Ishikawa (cell line): ENCODE measurements at regions not wholly inside any gene's neighbourhood (a gene's known extent, or its start where the extent isn't known, plus 50 kb on each side); places are given as distances from the start of the nearest gene placed in this dataset.

Source experiments
- CEBPB ChIP-seq: IDR thresholded peaks from 2 replicates; pipeline ENCODE4 v1.6.1; 2012
- EGR1 ChIP-seq: IDR thresholded peaks from 2 replicates; pipeline ENCODE4 v1.6.1; 2012
- EP300 ChIP-seq: IDR thresholded peaks from 2 replicates; pipeline ENCODE4 v1.6.1; 2012; ENCODE audit warnings: borderline replicate concordance
- FOXM1 ChIP-seq: IDR thresholded peaks from 2 replicates; pipeline ENCODE4 v1.6.1; 2012; ENCODE audit warnings: low read depth, borderline replicate concordance
- MAX ChIP-seq: IDR thresholded peaks from 2 replicates; pipeline ENCODE4 v1.6.1; 2012
- RAD21 ChIP-seq: IDR thresholded peaks from 2 replicates; pipeline ENCODE4 v1.6.1; 2012; ENCODE audit warnings: low read depth
- TAF1 ChIP-seq: IDR thresholded peaks from 2 replicates; pipeline ENCODE4 v1.6.1; 2012; ENCODE audit warnings: low read depth, mild to moderate bottlenecking
- TCF12 ChIP-seq: IDR thresholded peaks from 2 replicates; pipeline ENCODE4 v1.6.1; 2012; ENCODE audit warnings: low read depth
- TEAD4 ChIP-seq: IDR thresholded peaks from 2 replicates; pipeline ENCODE4 v1.6.1; 2012
- USF1 ChIP-seq: IDR thresholded peaks from 2 replicates; pipeline ENCODE4 v1.6.1; 2012
- YY1 ChIP-seq: IDR thresholded peaks from 2 replicates; pipeline ENCODE4 v1.6.1; 2012; ENCODE audit warnings: low read depth
- ZBTB7A ChIP-seq: IDR thresholded peaks from 2 replicates; pipeline ENCODE4 v1.6.1; 2012; ENCODE audit warnings: low read depth
- TF ChIP-seq, protein P1 (sequence below): IDR thresholded peaks from 2 replicates; pipeline ENCODE4 v1.6.1; 2012; ENCODE audit warnings: low read depth, mild to moderate bottlenecking

DNA sequence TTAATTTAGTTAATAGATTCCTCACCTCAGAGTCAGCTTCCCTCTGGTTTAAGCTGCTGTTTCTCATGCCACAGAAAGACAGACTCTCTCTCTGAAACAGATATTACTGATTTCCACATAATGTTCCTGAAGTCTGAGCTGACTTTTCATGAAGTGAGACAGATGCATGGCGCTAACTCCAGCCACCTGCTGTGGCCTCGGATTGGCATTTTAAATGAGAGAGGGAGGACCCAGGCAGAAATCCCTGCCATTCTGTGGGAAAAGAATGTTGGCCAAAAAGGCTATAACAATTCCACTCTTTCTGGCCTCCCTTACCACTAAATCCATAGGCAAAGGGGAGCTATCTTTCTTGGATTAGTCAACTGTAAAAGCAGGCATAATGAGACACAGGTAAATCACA, 354.1 kb upstream of the CDH4 start:
- TF ChIP-seq MAX (no peak), EP300 (no peak), RAD21 (no peak), ZBTB7A (no peak), TCF12 (no peak), CEBPB (no peak), TEAD4 (no peak), USF1 (no peak)

GRCh38 chr20:60899320-60899719, 352.7 kb upstream of the CDH4 start:
- TF ChIP-seq TAF1 (no peak), MAX (no peak), CEBPB (no peak)

DNA sequence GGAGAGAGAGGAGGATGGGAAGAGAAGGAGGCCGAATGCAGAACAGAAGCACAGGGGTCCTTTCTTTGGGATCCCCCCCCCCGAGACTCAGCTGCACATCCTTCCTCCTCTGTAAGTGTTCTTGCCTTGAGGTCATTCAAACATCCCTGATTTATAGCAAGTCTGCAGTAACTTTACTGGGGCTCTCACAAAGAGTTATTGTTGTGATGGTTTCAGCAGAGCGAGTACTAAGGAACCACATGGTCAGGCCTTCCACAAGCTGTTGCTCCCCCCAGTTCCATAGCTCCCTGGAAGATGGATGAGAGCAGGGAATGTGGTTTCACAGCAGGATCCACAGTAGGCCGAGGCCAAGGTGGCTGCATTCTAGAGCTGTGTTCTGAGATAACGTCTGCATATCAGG, 351.4 kb upstream of the CDH4 start:
- TF ChIP-seq YY1 (no peak), FOXM1 (no peak)
- TF ChIP-seq, protein P1, sequence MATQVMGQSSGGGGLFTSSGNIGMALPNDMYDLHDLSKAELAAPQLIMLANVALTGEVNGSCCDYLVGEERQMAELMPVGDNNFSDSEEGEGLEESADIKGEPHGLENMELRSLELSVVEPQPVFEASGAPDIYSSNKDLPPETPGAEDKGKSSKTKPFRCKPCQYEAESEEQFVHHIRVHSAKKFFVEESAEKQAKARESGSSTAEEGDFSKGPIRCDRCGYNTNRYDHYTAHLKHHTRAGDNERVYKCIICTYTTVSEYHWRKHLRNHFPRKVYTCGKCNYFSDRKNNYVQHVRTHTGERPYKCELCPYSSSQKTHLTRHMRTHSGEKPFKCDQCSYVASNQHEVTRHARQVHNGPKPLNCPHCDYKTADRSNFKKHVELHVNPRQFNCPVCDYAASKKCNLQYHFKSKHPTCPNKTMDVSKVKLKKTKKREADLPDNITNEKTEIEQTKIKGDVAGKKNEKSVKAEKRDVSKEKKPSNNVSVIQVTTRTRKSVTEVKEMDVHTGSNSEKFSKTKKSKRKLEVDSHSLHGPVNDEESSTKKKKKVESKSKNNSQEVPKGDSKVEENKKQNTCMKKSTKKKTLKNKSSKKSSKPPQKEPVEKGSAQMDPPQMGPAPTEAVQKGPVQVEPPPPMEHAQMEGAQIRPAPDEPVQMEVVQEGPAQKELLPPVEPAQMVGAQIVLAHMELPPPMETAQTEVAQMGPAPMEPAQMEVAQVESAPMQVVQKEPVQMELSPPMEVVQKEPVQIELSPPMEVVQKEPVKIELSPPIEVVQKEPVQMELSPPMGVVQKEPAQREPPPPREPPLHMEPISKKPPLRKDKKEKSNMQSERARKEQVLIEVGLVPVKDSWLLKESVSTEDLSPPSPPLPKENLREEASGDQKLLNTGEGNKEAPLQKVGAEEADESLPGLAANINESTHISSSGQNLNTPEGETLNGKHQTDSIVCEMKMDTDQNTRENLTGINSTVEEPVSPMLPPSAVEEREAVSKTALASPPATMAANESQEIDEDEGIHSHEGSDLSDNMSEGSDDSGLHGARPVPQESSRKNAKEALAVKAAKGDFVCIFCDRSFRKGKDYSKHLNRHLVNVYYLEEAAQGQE, result no peak

DNA sequence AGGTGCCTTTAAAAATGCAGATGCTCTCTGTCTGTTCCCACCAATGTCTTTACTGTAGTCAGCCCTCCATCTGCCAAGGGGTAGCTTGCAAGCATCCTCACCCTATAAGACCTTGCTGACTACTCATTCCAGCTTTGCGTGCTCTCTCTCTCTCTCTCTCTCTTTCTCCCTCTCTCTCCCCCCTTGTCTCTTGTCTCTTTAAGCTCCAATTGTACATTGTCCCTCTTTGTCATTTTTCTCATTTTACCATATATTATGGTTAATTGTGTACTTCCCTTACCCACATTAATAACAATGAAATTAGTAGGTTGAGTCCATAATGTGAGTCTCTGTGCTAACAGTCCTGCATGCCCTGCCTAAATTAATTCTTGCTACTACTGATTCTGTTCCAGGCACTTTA, 350.2 kb upstream of the CDH4 start:
- TF ChIP-seq TAF1 (no peak), TCF12 (no peak), YY1 (no peak), RAD21 (no peak), USF1 (no peak), EP300 (no peak), TEAD4 (no peak), CEBPB (no peak), MAX (no peak), ZBTB7A (no peak)
- TF ChIP-seq, protein P1, result no peak

- no peak for TF ChIP-seq EGR1
- no peak for TF ChIP-seq USF1
- TF ChIP-seq RAD21, result no peak
- TF ChIP-seq EP300, result no peak
These were observed 348.6 kb upstream of the CDH4 start for GRCh38 chr20:60903325-60903971.

DNA sequence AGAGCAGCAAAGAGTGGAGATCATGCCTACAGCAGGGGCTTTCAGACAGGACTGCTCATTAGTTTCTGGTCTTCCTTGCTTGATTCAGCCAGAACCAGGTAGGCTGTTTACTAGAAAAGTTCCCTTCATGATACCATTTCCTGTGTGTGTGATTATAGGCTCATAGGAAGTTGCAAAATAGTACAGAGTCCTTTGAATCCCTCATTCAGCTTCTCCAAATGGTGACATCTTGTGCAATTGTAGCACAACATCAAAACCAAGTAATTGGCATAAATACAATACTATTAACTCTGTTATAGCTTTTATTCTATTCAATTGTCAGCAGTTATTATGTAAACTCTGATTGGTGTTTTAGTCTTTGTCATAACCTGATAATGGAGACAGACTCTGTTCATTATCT, 347.3 kb upstream of the CDH4 start:
- TF ChIP-seq FOXM1, result no peak

GRCh38 chr20:60905919-60906318, 346.1 kb upstream of the CDH4 start:
- TF ChIP-seq FOXM1 (no peak), RAD21 (no peak), ZBTB7A (no peak), TEAD4 (no peak), USF1 (no peak)
